Muscle of leg (tissue), 3 donors: ENCODE measurements at regions not wholly inside any gene's neighbourhood (a gene's known extent, or its start where the extent isn't known, plus 50 kb on each side); places are given as distances from the start of the nearest gene placed in this dataset.

Experiments
- DNase-seq: peaks from one replicate; pipeline ENCODE4 v3.0.0; 2013
- H3K27ac ChIP-seq: one replicate; pipeline ENCODE4 v1.5.1; 2013; ENCODE audit warnings: mild to moderate bottlenecking, low read length, control low read depth
- H3K27me3 ChIP-seq: one replicate; pipeline ENCODE4 v1.6.1; 2013; ENCODE audit warnings: low read length; ENCODE audit not compliant: control insufficient read depth, insufficient read depth
- H3K36me3 ChIP-seq: one replicate; pipeline ENCODE4 v1.6.1; 2013; ENCODE audit warnings: low read length; ENCODE audit not compliant: control insufficient read depth, insufficient read depth
- H3K4me1 ChIP-seq: one replicate; pipeline ENCODE4 v1.6.1; 2013; ENCODE audit warnings: low read length; ENCODE audit not compliant: control insufficient read depth, insufficient read depth
- H3K4me3 ChIP-seq: one replicate; pipeline ENCODE4 v1.5.1; 2013; ENCODE audit warnings: low read length, control low read depth
- H3K9me3 ChIP-seq: replicated peaks from 2 replicates; pipeline ENCODE4 v1.6.1; 2013; ENCODE audit warnings: low read depth, low read length; ENCODE audit not compliant: control insufficient read depth
- WGBS: methylation state at CpG from one replicate; pipeline ENCODE4 v1.1.5; 2013; ENCODE audit warnings: missing lambda C conversion rate; ENCODE audit not compliant: insufficient coverage; 5-methylcytosine and 5-hydroxymethylcytosine counted together

- H3K9me3 ChIP-seq: no peaks in the 10 kb centered on the region
- H3K36me3 ChIP-seq: no peaks in the 10 kb centered on the region
- no CpG with 5 or more reads among the region's 2 CpGs for WGBS
- H3K4me3 ChIP-seq: no peak overlapping the region
- H3K27ac ChIP-seq: no peak overlapping the region
- peaks cover 9% of the 10 kb centered on the region for H3K4me1 ChIP-seq
- DNase-seq: no peak
- H3K27me3 ChIP-seq: no peaks in the 10 kb centered on the region
Observed at GRCh38 chr1:201762381-201762780, 66.6 kb upstream of the IPO9 start.

GRCh38 chr1:201763455-201764140 is 65.4 kb upstream of the IPO9 start:
- H3K4me3 ChIP-seq: no peak overlapping the region
- H3K27me3 ChIP-seq: no peaks in the 10 kb centered on the region
- H3K36me3 ChIP-seq: no peaks in the 10 kb centered on the region
- H3K9me3 ChIP-seq: no peaks in the 10 kb centered on the region
- peaks cover 9% of the 10 kb centered on the region for H3K4me1 ChIP-seq
- WGBS: 34% methylated on average over 6 of the region's 7 CpGs
- peak overlapping the region; percentile 50 for H3K27ac ChIP-seq
- DNase-seq: peak; percentile 76

GRCh38 chr1:201764166-201764565 is 64.8 kb upstream of the IPO9 start:
- Histone ChIP-seq H3K36me3 (no peaks in the 10 kb centered on the region), H3K27me3 (no peaks in the 10 kb centered on the region), H3K27ac (no peak overlapping the region), H3K4me1 (peaks cover 9% of the 10 kb centered on the region), H3K4me3 (no peak overlapping the region), H3K9me3 (no peaks in the 10 kb centered on the region)
- WGBS: 90% methylated on average over 1 of the region's 4 CpGs
- no peak for DNase-seq

- H3K27ac ChIP-seq: no peak overlapping the region
- no CpG with 5 or more reads among the region's 2 CpGs for WGBS
- H3K9me3 ChIP-seq: no peaks in the 10 kb centered on the region
- H3K36me3 ChIP-seq: no peaks in the 10 kb centered on the region
- peaks cover 9% of the 10 kb centered on the region for H3K4me1 ChIP-seq
- no peaks in the 10 kb centered on the region for H3K27me3 ChIP-seq
- DNase-seq: no peak
- no peak overlapping the region for H3K4me3 ChIP-seq
Observed at GRCh38 chr1:201764579-201764978, 64.4 kb upstream of the IPO9 start.

GRCh38 chr1:201766131-201766866 is 62.7 kb upstream of the IPO9 start:
- H3K27me3 ChIP-seq: no peaks in the 10 kb centered on the region
- 60% methylated on average over 5 of the region's 7 CpGs for WGBS
- no peaks in the 10 kb centered on the region for H3K36me3 ChIP-seq
- H3K4me3 ChIP-seq: no peak overlapping the region
- H3K9me3 ChIP-seq: peaks cover 8% of the 10 kb centered on the region
- peaks cover 12% of the 10 kb centered on the region for H3K4me1 ChIP-seq
- peak overlapping the region; percentile 10 for H3K27ac ChIP-seq
- peak; percentile 88 for DNase-seq

GRCh38 chr1:201767339-201767738 is 61.6 kb upstream of the IPO9 start:
- no peak overlapping the region for H3K27ac ChIP-seq
- H3K36me3 ChIP-seq: no peaks in the 10 kb centered on the region
- H3K4me1 ChIP-seq: peaks cover 12% of the 10 kb centered on the region
- H3K4me3 ChIP-seq: no peak overlapping the region
- H3K27me3 ChIP-seq: no peaks in the 10 kb centered on the region
- H3K9me3 ChIP-seq: peaks cover 18% of the 10 kb centered on the region
- whole genome bisulfite sequencing: 88% methylated on average over 1 of the region's 6 CpGs
- DNase-seq: no peak

GRCh38 chr1:201769072-201769471 is 59.9 kb upstream of the IPO9 start:
- Histone ChIP-seq H3K36me3 (no peaks in the 10 kb centered on the region), H3K4me1 (peaks cover 7% of the 10 kb centered on the region), H3K27me3 (no peaks in the 10 kb centered on the region), H3K27ac (no peak overlapping the region), H3K9me3 (peaks cover 20% of the 10 kb centered on the region), H3K4me3 (no peak overlapping the region)
- no peak for DNase-seq
- 100% methylated on average over 1 of the region's 2 CpGs for WGBS

- Histone ChIP-seq H3K4me3 (no peak overlapping the region), H3K9me3 (peaks cover 20% of the 10 kb centered on the region), H3K4me1 (peaks cover 5% of the 10 kb centered on the region), H3K27ac (no peak overlapping the region), H3K36me3 (peaks cover under 1% of the 10 kb centered on the region), H3K27me3 (no peaks in the 10 kb centered on the region)
- WGBS: 31% methylated on average over 2 of the region's 3 CpGs
- peak; percentile 72 for DNase-seq
Observed at GRCh38 chr1:201769966-201770365, 59.0 kb upstream of the IPO9 start.

GRCh38 chr1:201771466-201771865 is 57.5 kb upstream of the IPO9 start:
- peaks cover 3% of the 10 kb centered on the region for H3K4me1 ChIP-seq

GRCh38 chr1:201772178-201772577 is 56.8 kb upstream of the IPO9 start:
- Histone ChIP-seq H3K9me3 (peaks cover 20% of the 10 kb centered on the region), H3K27me3 (no peaks in the 10 kb centered on the region), H3K36me3 (peaks cover 3% of the 10 kb centered on the region), H3K4me3 (no peak overlapping the region), H3K4me1 (peaks cover 3% of the 10 kb centered on the region), H3K27ac (no peak overlapping the region)
- 100% methylated on average over 1 of the region's 1 CpG for WGBS
- DNase-seq: no peak

More at GRCh38 chr1:201771466-201771865, 57.5 kb upstream of the IPO9 start:
- peaks cover 3% of the 10 kb centered on the region for H3K36me3 ChIP-seq
- H3K27ac ChIP-seq: no peak overlapping the region
- H3K9me3 ChIP-seq: peaks cover 20% of the 10 kb centered on the region
- DNase-seq: no peak
- no peak overlapping the region for H3K4me3 ChIP-seq
- WGBS: no CpG with 5 or more reads among the region's 2 CpGs
- no peaks in the 10 kb centered on the region for H3K27me3 ChIP-seq
